NCI-H1417 (cell line): ENCODE measurements at regions not wholly inside any gene's neighbourhood (a gene's known extent, or its start where the extent isn't known, plus 50 kb on each side); places are given as distances from the start of the nearest gene placed in this dataset.

Experiments used
- DNase-seq, 3 experiments: peaks; one replicate each; lab custom pipeline; 2025; lab: John Stamatoyannopoulos, UW

DNA sequence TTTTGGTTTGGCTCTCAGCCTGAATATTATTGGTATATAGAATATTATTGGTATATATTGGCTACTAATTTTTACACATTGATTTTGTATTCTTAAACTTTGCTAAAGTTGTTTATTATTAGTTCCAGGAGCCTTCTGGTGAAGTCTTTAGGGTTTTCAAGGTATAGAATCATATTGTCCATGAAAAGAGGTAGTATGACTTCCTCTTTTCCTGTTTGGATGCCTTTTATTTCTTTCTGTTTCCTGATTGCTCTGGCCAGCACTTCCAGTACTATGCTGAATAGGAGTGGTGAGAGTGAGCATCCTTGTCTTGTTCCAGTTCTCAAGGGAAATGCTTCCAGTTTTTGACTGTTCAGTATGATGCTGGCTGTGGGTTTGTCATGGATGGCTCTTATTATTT is 107.3 kb upstream of the LIPC start:
- DNase-seq: no peak

DNA sequence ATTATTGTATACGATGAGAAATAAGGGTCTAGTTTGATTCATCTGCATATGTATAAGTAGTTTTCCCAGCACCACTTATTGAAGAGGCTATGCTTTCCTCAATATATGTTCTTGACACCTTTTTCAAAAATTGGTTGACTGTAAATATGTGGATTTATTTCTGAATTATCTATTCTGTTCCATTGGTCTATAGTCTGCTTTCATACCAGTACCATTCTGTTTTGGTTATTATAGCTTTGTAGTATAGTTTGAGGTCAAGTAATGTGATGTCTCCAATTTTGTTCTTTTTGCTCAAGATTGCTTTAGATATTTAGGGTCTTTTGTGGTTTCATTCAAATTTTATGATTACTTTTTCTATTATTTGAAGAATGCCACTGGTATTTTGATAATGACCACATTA is 103.8 kb upstream of the LIPC start:
- DNase-seq: no peak

GRCh38 chr15:58329211-58329610 is 102.6 kb upstream of the LIPC start:
- DNase-seq: no peak

- peak in 2 of 3 experiments; percentile 29 to 47 for DNase-seq
Measured at GRCh38 chr15:58329781-58330671, 101.8 kb upstream of the LIPC start.

- DNase-seq: peak in 1 of 3 experiments; percentile 47
Measured at GRCh38 chr15:58330741-58331559, 100.8 kb upstream of the LIPC start.

GRCh38 chr15:58331560-58331912 is 100.3 kb upstream of the LIPC start:
- no peak for DNase-seq

- DNase-seq: peak; percentile 70 to 97 (median 90)
Measured at GRCh38 chr15:58331913-58332675, 99.7 kb upstream of the LIPC start.

DNA sequence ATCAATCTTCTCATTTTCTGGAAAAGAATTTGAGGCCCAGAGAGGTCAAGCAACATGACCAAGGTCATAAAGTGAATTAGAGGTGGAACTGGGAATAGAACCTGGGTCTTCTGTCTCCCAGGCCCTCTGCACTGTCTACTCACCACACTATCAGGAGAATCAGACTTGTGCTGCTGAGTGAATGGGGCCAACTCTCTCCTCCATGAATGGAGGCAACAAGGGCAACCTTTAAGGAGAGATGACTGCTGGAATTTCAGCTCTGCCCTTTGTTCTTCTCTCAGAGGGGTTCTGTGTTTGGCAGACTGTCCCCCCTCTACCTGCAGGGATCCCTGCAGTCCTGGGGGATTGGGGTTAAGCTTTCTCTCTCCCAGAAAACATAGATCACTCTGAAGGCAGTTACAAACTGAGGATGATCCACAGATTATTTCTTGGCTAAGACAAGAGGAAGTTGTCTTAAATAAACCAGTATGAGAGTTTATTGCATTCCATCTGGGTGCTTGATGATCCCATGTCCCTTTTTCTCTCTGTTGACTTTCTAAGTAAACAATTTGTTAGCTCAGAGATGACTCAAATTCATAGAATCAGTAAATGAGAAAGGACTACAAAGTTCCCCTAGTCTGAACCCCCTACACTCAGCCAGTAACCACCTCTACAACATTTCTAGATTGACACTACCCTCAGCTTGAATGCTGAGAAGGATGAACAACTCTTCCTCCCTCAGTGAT is 99.0 kb upstream of the LIPC start:
- DNase-seq: peak in 1 of 3 experiments; percentile 44

GRCh38 chr15:58334803-58335202 is 97.0 kb upstream of the LIPC start:
- no peak for DNase-seq

GRCh38 chr15:58336161-58336560 is 95.6 kb upstream of the LIPC start:
- no peak for DNase-seq

DNA sequence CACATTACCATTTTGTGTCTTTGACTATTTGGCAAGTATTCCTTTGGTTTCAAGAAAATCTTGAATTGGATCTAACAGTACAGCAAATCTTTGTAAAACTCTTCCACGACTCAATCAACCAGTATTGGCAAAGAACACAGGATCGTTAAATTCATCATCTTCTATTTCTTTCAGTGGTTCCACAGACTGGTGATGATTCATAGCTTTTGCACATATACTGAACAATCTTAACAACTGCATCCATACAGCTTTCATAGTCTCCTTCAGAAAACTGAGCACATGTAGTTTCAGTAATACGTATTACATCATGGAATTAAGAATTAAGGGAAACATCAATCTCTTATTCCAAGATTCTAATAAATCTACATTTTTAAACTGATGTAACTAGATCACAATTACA is 91.6 kb upstream of the LIPC start:
- DNase-seq: no peak

DNA sequence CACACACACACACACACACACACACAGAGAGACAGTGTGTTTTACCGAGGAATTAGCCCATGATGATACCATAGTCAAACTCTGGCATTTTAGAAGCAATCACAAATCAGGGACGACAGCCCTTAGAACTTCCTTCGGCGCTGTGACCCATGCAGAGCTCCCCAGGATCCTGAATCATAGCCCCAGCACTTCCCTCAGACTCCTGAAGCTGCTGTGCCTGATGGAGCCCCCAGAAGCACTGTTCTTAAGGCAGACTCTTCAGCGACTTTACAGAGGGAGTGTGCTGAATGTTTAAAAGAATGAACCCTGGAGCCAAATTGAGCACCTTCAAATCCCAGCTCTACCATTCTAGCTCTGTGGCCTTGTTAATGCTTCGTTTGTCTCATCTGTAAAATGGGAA is 89.3 kb upstream of the LIPC start:
- no peak for DNase-seq

DNA sequence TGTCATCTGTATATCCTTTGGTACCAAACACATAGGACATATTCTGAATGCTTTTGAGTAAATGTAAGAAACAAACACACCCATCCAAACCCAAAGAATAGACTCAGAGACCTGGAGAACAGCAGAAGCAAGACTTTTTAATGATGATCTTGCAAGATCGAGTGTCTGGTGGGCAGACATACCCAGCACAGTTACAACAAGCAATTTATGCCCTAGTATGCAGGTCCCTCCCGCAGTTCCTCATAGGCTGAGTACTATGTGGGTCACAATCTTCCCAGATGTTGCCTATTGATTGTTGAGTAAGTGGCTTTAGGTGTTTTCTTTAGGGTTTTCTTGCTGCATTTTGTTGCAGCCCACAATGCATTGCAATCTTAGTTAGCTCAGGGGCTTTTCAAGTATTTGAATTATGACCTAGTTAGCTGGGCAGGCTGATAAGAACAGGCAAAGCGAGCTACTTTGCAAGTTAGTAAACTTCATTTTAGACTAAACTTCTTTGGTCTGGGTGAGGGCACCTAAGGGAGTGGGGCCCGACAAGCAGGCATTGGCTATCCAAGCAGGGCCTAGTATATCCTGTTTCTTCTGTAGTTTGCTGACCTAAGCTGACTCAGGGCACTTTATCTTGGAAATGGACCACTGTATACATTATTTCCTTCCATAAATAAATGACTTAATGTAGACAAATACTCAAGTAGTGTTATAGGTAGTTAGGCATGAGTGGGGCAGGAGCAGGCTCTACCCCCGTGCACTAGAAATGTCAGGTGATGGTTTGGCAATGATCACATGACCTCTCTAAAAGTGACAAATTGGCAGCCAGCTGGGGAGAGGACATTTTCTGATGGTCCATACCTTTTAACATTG is 87.3 kb upstream of the LIPC start:
- no peak for DNase-seq

GRCh38 chr15:58346361-58346760 is 85.4 kb upstream of the LIPC start:
- DNase-seq: no peak

- DNase-seq: peak; percentile 35 to 69 (median 43)
Measured at GRCh38 chr15:58348095-58348812, 83.5 kb upstream of the LIPC start.

- no peak for DNase-seq
Measured at GRCh38 chr15:58352026-58352929, 79.5 kb upstream of the LIPC start.

- peak; percentile 72 to 84 (median 73) for DNase-seq
Measured at GRCh38 chr15:58355382-58355971, 76.3 kb upstream of the LIPC start.

GRCh38 chr15:58355973-58356372 is 75.8 kb upstream of the LIPC start:
- DNase-seq: peak; percentile 7 to 69 (median 55)
